SU-DHL-6 (cell line): ENCODE measurements at regions not wholly inside any gene's neighbourhood (a gene's known extent, or its start where the extent isn't known, plus 50 kb on each side); places are given as distances from the start of the nearest gene placed in this dataset.

Experiments
- H2AFZ ChIP-seq: fragments of 200-600 bp; sonication (generic); 2 replicates; pipeline ENCODE4 v1.6.1; 2014; ENCODE audit warnings: low read depth, mild to moderate bottlenecking, moderate library complexity, mixed read lengths, antibody characterized with exemption, low read length; ENCODE audit not compliant: severe bottlenecking
- H3F3A ChIP-seq: fragments of 200-600 bp; shearing (Covaris generic); 2 replicates; pipeline ENCODE4 v1.6.0; 2016; ENCODE audit warnings: antibody characterized with exemption, mild to moderate bottlenecking; ENCODE audit not compliant: insufficient read depth
- H3K27ac ChIP-seq: fragments of 200-600 bp; sonication (generic); 2 replicates; pipeline ENCODE4 v1.5.1; 2016; ENCODE audit warnings: low read depth, mild to moderate bottlenecking, low read length, moderate library complexity, mixed read lengths
- H3K27me3 ChIP-seq: fragments of 200-600 bp; sonication (generic), shearing (Covaris generic); 2 replicates; pipeline ENCODE4 v1.6.0; 2014; ENCODE audit warnings: mild to moderate bottlenecking, low read length
- H3K36me3 ChIP-seq: fragments of 200-600 bp; sonication (generic); 2 replicates; pipeline ENCODE4 v1.6.1; 2014; ENCODE audit warnings: mild to moderate bottlenecking, low read length, mixed read lengths
- H3K4me2 ChIP-seq: fragments of 300-600, 200-600 bp; shearing (Covaris generic), sonication (generic); 2 replicates; pipeline ENCODE4 v1.6.0; 2014; ENCODE audit warnings: low read length, low read depth, mild to moderate bottlenecking; ENCODE audit not compliant: poor library complexity, severe bottlenecking
- H3K4me3 ChIP-seq: fragments of 200-600 bp; sonication (generic); 2 replicates; pipeline ENCODE4 v1.5.1; 2014; ENCODE audit warnings: antibody characterized with exemption, low read length, mild to moderate bottlenecking, mixed read lengths; ENCODE audit not compliant: insufficient read depth, poor library complexity, severe bottlenecking
- H3K79me2 ChIP-seq: fragments of 200-600 bp; sonication (generic); 2 replicates; pipeline ENCODE4 v1.6.1; 2014; ENCODE audit warnings: mild to moderate bottlenecking, low read length, moderate library complexity; ENCODE audit not compliant: insufficient read depth
- H3K9ac ChIP-seq: fragments of 200-600 bp; sonication (generic); 2 replicates; pipeline ENCODE4 v1.7.0; 2014; ENCODE audit warnings: mild to moderate bottlenecking, low read length
- H3K9me2 ChIP-seq: fragments of 200-600 bp; sonication (generic); replicated peaks from 2 replicates; pipeline ENCODE4 v1.6.1; 2014; ENCODE audit warnings: low read length; ENCODE audit not compliant: insufficient read depth
- H3K9me3 ChIP-seq: fragments of 200-600 bp; sonication (generic); 2 replicates; pipeline ENCODE4 v1.6.1; 2014; ENCODE audit warnings: low read length, mixed read lengths; ENCODE audit not compliant: insufficient read depth
- H4K20me1 ChIP-seq: fragments of 200-600 bp; sonication (generic); 2 replicates; pipeline ENCODE4 v1.6.1; 2014; ENCODE audit warnings: low read depth, mild to moderate bottlenecking, antibody characterized with exemption, low read length, moderate library complexity, mixed read lengths
- EZH2phosphoT487 ChIP-seq: fragments of 200-600 bp; sonication (generic), shearing (Covaris generic); conservative IDR thresholded peaks from 2 replicates; pipeline ENCODE4 v1.6.1; 2018; ENCODE audit warnings: mild to moderate bottlenecking, antibody characterized with exemption, low read length, moderate library complexity, mixed read lengths
- TF ChIP-seq, protein P1 (sequence below): fragments of 200-600 bp; sonication (generic); IDR thresholded peaks from one replicate; pipeline ENCODE4 v1.5.1; 2017; ENCODE audit warnings: antibody characterized with exemption, mild to moderate bottlenecking, low read length, moderate library complexity; ENCODE audit not compliant: insufficient read depth, poor library complexity, severe bottlenecking

DNA sequence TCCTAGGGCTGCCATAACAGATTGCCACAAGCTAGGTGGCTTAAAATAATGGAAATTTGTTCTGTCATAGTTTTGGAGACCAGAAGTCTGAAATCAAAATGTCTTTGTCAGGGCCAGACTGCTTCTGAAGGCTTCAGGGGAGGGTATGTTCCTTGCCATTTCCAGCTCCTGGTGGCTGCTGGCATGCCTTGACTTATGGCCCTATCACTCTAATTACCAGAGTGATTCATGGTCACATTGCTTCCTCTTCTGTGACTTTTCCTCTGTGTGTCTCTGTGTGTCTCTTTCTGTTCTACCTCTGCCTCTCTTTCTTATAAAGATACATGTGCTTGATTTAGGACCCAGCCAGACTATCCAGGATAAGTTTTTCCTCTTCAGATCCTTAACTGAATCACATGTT is 635.2 kb upstream of the IMPG1 start:
- no peak for TF ChIP-seq EZH2phosphoT487
- TF ChIP-seq, protein P1, sequence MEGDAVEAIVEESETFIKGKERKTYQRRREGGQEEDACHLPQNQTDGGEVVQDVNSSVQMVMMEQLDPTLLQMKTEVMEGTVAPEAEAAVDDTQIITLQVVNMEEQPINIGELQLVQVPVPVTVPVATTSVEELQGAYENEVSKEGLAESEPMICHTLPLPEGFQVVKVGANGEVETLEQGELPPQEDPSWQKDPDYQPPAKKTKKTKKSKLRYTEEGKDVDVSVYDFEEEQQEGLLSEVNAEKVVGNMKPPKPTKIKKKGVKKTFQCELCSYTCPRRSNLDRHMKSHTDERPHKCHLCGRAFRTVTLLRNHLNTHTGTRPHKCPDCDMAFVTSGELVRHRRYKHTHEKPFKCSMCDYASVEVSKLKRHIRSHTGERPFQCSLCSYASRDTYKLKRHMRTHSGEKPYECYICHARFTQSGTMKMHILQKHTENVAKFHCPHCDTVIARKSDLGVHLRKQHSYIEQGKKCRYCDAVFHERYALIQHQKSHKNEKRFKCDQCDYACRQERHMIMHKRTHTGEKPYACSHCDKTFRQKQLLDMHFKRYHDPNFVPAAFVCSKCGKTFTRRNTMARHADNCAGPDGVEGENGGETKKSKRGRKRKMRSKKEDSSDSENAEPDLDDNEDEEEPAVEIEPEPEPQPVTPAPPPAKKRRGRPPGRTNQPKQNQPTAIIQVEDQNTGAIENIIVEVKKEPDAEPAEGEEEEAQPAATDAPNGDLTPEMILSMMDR = no peak
- H3K9me3 ChIP-seq = no peaks in the 10 kb centered on the region
- no peaks in the 10 kb centered on the region for H4K20me1 ChIP-seq
- H3K27ac ChIP-seq = no peak overlapping the region
- H3K4me2 ChIP-seq = no peak overlapping the region
- H3K9ac ChIP-seq = no peak overlapping the region
- no peaks in the 10 kb centered on the region for H3K36me3 ChIP-seq
- no peak overlapping the region for H3K4me3 ChIP-seq
- H3K9me2 ChIP-seq = no peaks in the 10 kb centered on the region
- no peaks in the 10 kb centered on the region for H3K79me2 ChIP-seq
- no peaks in the 10 kb centered on the region for H3F3A ChIP-seq
- no peak overlapping the region for H2AFZ ChIP-seq
- H3K27me3 ChIP-seq = no peaks in the 10 kb centered on the region

GRCh38 chr6:76706631-76707030 is 634.2 kb upstream of the IMPG1 start:
- Histone ChIP-seq H4K20me1 (no peaks in the 10 kb centered on the region), H3K4me2 (no peak overlapping the region), H3K4me3 (no peak overlapping the region), H3K27me3 (no peaks in the 10 kb centered on the region), H3K9ac (no peak overlapping the region), H3K27ac (no peak overlapping the region), H3F3A (no peaks in the 10 kb centered on the region), H3K9me2 (no peaks in the 10 kb centered on the region), H3K36me3 (no peaks in the 10 kb centered on the region), H3K79me2 (no peaks in the 10 kb centered on the region), H2AFZ (no peak overlapping the region), H3K9me3 (no peaks in the 10 kb centered on the region)
- no peak for TF ChIP-seq EZH2phosphoT487
- TF ChIP-seq, protein P1 = no peak

- no peak overlapping the region for H3K4me2 ChIP-seq
- H3K79me2 ChIP-seq = no peaks in the 10 kb centered on the region
- no peak overlapping the region for H2AFZ ChIP-seq
- H3K4me3 ChIP-seq = no peak overlapping the region
- H3F3A ChIP-seq = no peaks in the 10 kb centered on the region
- no peaks in the 10 kb centered on the region for H3K36me3 ChIP-seq
- no peaks in the 10 kb centered on the region for H3K9me3 ChIP-seq
- H3K27ac ChIP-seq = no peak overlapping the region
- H3K27me3 ChIP-seq = no peaks in the 10 kb centered on the region
- TF ChIP-seq, protein P1 = no peak
- H3K9me2 ChIP-seq = no peaks in the 10 kb centered on the region
- H3K9ac ChIP-seq = no peak overlapping the region
- H4K20me1 ChIP-seq = no peaks in the 10 kb centered on the region
These were observed 633.6 kb upstream of the IMPG1 start for GRCh38 chr6:76706086-76706485.

- TF ChIP-seq, protein P1 = no peak
- no peak for TF ChIP-seq EZH2phosphoT487
- Histone ChIP-seq H3K79me2 (no peaks in the 10 kb centered on the region), H3K27ac (no peak overlapping the region), H3K9ac (no peak overlapping the region), H4K20me1 (no peaks in the 10 kb centered on the region), H3K4me2 (no peak overlapping the region), H3K4me3 (no peak overlapping the region), H2AFZ (no peak overlapping the region), H3K27me3 (no peaks in the 10 kb centered on the region), H3K36me3 (no peaks in the 10 kb centered on the region), H3K9me2 (no peaks in the 10 kb centered on the region), H3K9me3 (no peaks in the 10 kb centered on the region), H3F3A (no peaks in the 10 kb centered on the region)
These were observed 631.3 kb upstream of the IMPG1 start for GRCh38 chr6:76703786-76704185.
